ENCODE measurements at regions not wholly inside any gene's neighbourhood (a gene's known extent, or its start where the extent isn't known, plus 50 kb on each side); places are given as distances from the start of the nearest gene placed in this dataset.

- Mint-ChIP-seq H3K27ac (no peak overlapping the region), H3K4me3 (ENCODE audit: low read depth) (no peak overlapping the region), H3K9me3 (ENCODE audit: low read depth) (peaks cover 7% of the 10 kb centered on the region), H3K4me1 (ENCODE audit: low read depth) (no peaks in the 10 kb centered on the region), H3K27me3 (no peaks in the 10 kb centered on the region), H3K36me3 (ENCODE audit: insufficient read depth) (no peaks in the 10 kb centered on the region)
- DNase-seq (ENCODE audit: low spot score, unreplicated experiment): no peak
- no peak for TF ChIP-seq CTCF (IDR thresholded peaks at IDR 0.05; ENCODE audit: unreplicated experiment)
These were observed 101.7 kb downstream of the NAA11 start for GRCh38 chr4:79223993-79224776.

GRCh38 chr4:79217025-79217424 lies 108.8 kb downstream of the NAA11 start:
- no peak for DNase-seq (ENCODE audit: low spot score, unreplicated experiment)
- TF ChIP-seq CTCF (IDR thresholded peaks at IDR 0.05; ENCODE audit: unreplicated experiment): no peak
- Mint-ChIP-seq H3K9me3 (ENCODE audit: low read depth) (peaks cover 5% of the 10 kb centered on the region), H3K27ac (no peak overlapping the region), H3K36me3 (ENCODE audit: insufficient read depth) (no peaks in the 10 kb centered on the region), H3K4me3 (ENCODE audit: low read depth) (no peak overlapping the region), H3K27me3 (no peaks in the 10 kb centered on the region), H3K4me1 (ENCODE audit: low read depth) (no peaks in the 10 kb centered on the region)

- Mint-ChIP-seq H3K27me3 (no peaks in the 10 kb centered on the region), H3K4me1 (ENCODE audit: low read depth) (no peaks in the 10 kb centered on the region), H3K4me3 (ENCODE audit: low read depth) (no peak overlapping the region), H3K9me3 (ENCODE audit: low read depth) (peaks cover 3% of the 10 kb centered on the region), H3K27ac (no peak overlapping the region), H3K36me3 (ENCODE audit: insufficient read depth) (no peaks in the 10 kb centered on the region)
- no peak for DNase-seq (ENCODE audit: low spot score, unreplicated experiment)
- TF ChIP-seq CTCF (IDR thresholded peaks at IDR 0.05; ENCODE audit: unreplicated experiment): no peak
These were observed 112.2 kb downstream of the NAA11 start for GRCh38 chr4:79213702-79214101.

GRCh38 chr4:79213010-79213409 lies 112.9 kb downstream of the NAA11 start:
- Mint-ChIP-seq H3K27me3 (no peaks in the 10 kb centered on the region), H3K4me1 (ENCODE audit: low read depth) (no peaks in the 10 kb centered on the region), H3K27ac (no peak overlapping the region), H3K4me3 (ENCODE audit: low read depth) (no peak overlapping the region), H3K36me3 (ENCODE audit: insufficient read depth) (no peaks in the 10 kb centered on the region), H3K9me3 (ENCODE audit: low read depth) (peaks cover 3% of the 10 kb centered on the region)
- no peak for DNase-seq (ENCODE audit: low spot score, unreplicated experiment)
- no peak for TF ChIP-seq CTCF (IDR thresholded peaks at IDR 0.05; ENCODE audit: unreplicated experiment)

- DNase-seq (ENCODE audit: low spot score, unreplicated experiment): no peak
- no peaks in the 10 kb centered on the region for H3K4me1 Mint-ChIP-seq (ENCODE audit: low read depth)
- no peak overlapping the region for H3K4me3 Mint-ChIP-seq (ENCODE audit: low read depth)
These were observed 113.5 kb downstream of the NAA11 start for GRCh38 chr4:79212311-79212710.

More at GRCh38 chr4:79212311-79212710, 113.5 kb downstream of the NAA11 start:
- H3K27me3 Mint-ChIP-seq: no peaks in the 10 kb centered on the region
- no peak for TF ChIP-seq CTCF (IDR thresholded peaks at IDR 0.05; ENCODE audit: unreplicated experiment)
- H3K36me3 Mint-ChIP-seq (ENCODE audit: insufficient read depth): no peaks in the 10 kb centered on the region
- peaks cover 3% of the 10 kb centered on the region for H3K9me3 Mint-ChIP-seq (ENCODE audit: low read depth)
- H3K27ac Mint-ChIP-seq: no peak overlapping the region

Data from progenitor cell of endocrine pancreas (in vitro differentiated cells).